GM12873 (cell line): ENCODE measurements at regions not wholly inside any gene's neighbourhood (a gene's known extent, or its start where the extent isn't known, plus 50 kb on each side); places are given as distances from the start of the nearest gene placed in this dataset.

Source experiments
- TF ChIP-seq, protein P1 (sequence below): IDR thresholded peaks from 2 replicates; pipeline ENCODE4 v1.5.1; 2012; ENCODE audit warnings: low read depth, mild to moderate bottlenecking, moderate library complexity, low read length, control low read depth; ENCODE audit not compliant: insufficient read depth; ENCODE audit errors: missing control alignments

DNA sequence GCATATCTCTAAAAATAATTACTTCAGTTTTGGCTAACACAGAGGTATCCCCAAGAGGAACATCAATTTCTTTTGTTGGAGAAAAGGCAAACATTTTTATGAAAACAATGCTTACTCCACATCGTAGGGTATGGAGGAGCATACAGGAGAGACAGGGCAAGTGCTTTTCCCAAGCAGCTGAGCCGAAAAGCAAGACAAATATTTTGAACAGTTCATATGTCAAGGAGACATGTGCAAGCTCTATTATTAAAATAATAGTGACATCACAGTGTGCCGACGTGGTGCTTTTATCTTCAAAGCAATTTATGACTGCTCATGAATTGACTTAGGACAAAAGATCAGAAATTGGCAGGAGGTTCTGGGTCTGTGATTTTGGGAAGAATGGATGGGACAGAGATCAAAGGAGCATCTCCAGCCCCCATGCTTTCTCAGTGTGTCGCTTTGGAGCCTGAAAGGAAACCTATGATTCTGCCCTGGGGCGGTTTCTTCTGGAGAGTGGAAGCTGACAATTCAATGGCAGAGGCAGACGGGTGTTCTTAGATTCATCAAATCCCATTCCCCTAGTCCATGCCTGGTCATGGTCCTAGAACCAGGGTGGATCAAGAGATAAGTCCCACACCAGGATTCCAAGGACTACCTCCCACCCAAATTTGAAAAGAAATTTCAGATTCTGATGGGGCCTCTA is 97.1 kb downstream of the JCAD start:
- TF ChIP-seq, protein P1, sequence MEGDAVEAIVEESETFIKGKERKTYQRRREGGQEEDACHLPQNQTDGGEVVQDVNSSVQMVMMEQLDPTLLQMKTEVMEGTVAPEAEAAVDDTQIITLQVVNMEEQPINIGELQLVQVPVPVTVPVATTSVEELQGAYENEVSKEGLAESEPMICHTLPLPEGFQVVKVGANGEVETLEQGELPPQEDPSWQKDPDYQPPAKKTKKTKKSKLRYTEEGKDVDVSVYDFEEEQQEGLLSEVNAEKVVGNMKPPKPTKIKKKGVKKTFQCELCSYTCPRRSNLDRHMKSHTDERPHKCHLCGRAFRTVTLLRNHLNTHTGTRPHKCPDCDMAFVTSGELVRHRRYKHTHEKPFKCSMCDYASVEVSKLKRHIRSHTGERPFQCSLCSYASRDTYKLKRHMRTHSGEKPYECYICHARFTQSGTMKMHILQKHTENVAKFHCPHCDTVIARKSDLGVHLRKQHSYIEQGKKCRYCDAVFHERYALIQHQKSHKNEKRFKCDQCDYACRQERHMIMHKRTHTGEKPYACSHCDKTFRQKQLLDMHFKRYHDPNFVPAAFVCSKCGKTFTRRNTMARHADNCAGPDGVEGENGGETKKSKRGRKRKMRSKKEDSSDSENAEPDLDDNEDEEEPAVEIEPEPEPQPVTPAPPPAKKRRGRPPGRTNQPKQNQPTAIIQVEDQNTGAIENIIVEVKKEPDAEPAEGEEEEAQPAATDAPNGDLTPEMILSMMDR, result no peak

DNA sequence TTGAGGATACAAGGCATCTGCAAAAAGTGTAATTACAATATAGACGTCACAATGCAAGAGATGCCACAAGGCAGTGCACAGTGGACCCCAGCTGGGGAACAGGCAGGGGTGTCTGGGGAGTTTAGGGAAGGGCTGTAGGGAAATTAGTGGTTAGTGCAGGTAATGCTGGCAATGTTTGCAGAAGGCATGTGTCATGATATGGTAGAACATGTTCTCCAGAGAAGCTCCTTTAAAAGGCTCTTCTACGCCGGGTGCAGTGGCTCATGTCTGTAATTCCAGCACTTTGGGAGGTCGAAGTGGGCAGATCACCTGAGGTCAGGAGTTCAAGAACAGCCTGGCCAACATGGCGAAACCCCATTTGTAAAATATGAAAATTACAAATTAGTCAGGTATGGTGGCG is 98.0 kb downstream of the JCAD start:
- TF ChIP-seq, protein P1, result no peak

DNA sequence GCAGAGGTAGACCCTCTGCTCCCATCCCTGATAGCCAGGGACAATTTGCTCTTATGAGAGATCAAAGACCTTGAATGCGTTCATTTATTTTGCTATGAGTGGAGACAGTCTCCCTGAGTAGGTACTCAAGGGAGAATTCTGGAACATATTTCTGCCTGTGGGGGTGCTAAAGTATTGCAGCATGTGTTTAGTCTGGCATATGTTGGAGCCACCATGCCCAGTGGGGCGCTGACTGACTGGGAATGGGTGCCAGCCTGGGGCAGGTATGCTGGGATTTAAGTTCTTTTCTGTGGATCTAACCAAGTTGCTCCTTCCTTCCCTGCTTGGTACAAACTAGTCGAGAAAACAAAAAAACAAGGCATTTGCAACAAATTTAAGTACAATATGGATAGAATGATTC is 99.1 kb downstream of the JCAD start:
- TF ChIP-seq, protein P1, result no peak

DNA sequence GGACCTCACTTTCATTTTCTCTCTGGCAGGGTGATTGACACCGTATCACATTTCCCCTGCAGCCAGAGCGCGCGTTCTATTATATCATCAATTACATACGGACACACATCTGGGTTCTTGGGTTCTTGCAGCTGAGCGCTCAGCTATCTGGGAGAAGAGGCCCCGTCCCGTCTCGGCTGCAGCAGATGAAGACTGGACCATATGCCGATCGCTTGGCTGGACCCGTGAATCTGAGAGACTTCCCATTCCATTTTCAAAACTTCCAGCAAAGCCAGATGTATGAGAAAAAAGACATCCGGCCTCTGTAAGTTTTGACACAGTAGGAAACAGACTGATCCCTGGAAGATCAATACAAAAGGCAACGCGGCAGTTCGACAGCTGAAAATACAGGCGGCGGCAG is 99.8 kb downstream of the JCAD start:
- TF ChIP-seq, protein P1, result no peak

DNA sequence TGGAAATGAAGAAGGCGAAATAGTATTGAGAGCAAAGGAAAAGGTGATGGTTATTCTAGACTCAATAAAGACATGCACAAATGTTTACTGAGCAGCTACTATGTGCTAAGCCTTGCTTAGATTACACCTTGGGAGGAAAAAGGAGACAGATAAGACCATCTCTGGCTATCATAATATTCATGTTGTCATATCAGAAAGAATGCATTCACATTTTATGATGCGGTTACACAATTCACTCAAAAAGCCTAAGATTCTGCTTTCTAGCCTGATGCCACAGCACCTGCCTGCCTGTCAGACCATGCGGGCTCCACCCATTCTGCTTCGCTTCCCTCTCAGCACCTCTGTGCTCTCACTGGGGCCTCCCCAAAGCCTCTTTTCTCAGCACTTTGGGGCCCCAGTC is 100.9 kb downstream of the JCAD start:
- TF ChIP-seq, protein P1, result no peak

DNA sequence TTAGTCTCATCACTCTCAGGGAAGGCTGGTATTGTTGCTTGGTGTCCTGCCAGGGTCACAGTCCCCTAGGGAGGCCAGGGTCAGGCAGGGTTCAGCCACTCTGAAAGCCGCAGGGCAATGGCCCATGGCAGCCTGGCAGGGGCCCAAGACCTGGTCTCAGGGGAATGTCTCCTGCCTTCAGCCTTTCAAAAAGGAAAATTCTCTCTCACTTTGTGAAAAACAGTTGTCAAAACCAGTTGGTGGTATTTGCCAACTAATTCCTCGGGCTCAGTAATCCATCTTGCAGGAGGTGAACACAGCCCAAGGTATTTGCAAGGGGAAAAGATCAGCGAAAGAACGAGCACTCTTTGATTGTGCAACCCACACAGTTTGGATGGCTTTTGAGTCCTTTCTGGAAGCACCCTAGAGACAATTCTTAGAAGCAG is 101.5 kb downstream of the JCAD start:
- TF ChIP-seq, protein P1, result no peak

DNA sequence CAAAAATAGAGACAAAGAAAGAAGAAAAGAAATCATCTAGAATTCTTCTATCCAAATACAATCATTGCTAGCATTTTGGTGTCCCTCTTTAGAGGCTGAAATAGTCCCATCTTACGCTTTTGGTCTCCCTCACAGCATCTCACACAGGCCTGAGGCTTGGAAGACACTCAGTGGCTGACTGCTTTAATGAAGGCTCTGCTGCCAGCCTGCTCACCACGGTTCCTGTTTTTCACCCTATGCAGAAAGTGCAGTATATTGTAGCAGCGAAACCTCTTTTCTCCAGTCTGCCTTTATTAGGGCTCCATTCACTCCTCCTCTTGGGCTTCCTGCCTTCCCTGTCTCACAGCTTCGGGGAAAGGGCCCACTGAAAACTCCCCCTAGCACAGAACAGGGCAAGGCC is 102.2 kb downstream of the JCAD start:
- TF ChIP-seq, protein P1, result no peak
